B cell (primary cell): ENCODE measurements at regions not wholly inside any gene's neighbourhood (a gene's known extent, or its start where the extent isn't known, plus 50 kb on each side); places are given as distances from the start of the nearest gene placed in this dataset.

Experiments used
- ATAC-seq: fragments of 200-7000 bp; cut with Tn5 transposase; one replicate; pipeline ENCODE4 v1.10.0; 2021; ENCODE audit warnings: low read depth, mild to moderate bottlenecking, moderate number of reproducible peaks, moderate library complexity
- CTCF ChIA-PET: fragments of 350-600 bp; sonication (Branson Sonifier 250); formaldehyde crosslinking; loops from one replicate; lab custom pipeline; 2021; ENCODE audit warnings: antibody characterized with exemption, inconsistent platforms; lab: Charles Lee
- POLR2A ChIA-PET: fragments of 350-600 bp; sonication (Branson Sonifier 250); formaldehyde crosslinking; loops from one replicate; lab custom pipeline; 2021; ENCODE audit warnings: antibody characterized with exemption; lab: Charles Lee
- DNase-seq: peaks from one replicate; pipeline ENCODE4 v3.0.0; 2013
- H2AFZ ChIP-seq: 2 replicates; pipeline ENCODE4 v1.6.1; 2012; ENCODE audit warnings: mild to moderate bottlenecking, low read depth, low read length; ENCODE audit not compliant: insufficient read depth, poor library complexity, severe bottlenecking
- H3K27ac ChIP-seq, 2 donors: 1 replicate in 1 of 2; 2 replicates in 1 of 2; pipeline ENCODE4 v1.5.1; 2012 to 2013; ENCODE audit warnings: low read length in 2 of 2, mild to moderate bottlenecking in 2 of 2, moderate library complexity in 1 of 2
- H3K27me3 ChIP-seq, 4 experiments: fragments of 200-600 bp in 1 of 4; sonication (generic) in 1 of 4; replicated peaks in 1 of 4; 1 replicate in 2 of 4; 2 replicates in 2 of 4; pipeline versions ENCODE4 v1.6.1 to v1.7.0; 2013 to 2016; ENCODE audit warnings: low read length in 3 of 4, mild to moderate bottlenecking in 2 of 4, mixed read lengths in 1 of 4, moderate library complexity in 1 of 4; ENCODE audit not compliant: insufficient read depth in 4 of 4, control insufficient read depth in 3 of 4; ENCODE audit errors: control extremely low read depth in 1 of 4
- H3K36me3 ChIP-seq, 2 experiments: replicated peaks in 1 of 2; 1 replicate in 1 of 2; 2 replicates in 1 of 2; pipeline versions ENCODE4 v1.6.1 to v1.7.1; 2013; ENCODE audit warnings: low read length in 1 of 2; ENCODE audit not compliant: insufficient read depth in 2 of 2, control insufficient read depth in 1 of 2; ENCODE audit errors: control extremely low read depth in 1 of 2, extremely low read depth in 1 of 2
- H3K4me1 ChIP-seq, 2 donors: fragments of 200-600 bp in 1 of 2; sonication (generic) in 1 of 2; 1 replicate in 1 of 2; 2 replicates in 1 of 2; pipeline versions ENCODE4 v1.5.1 to v1.6.1; 2013 to 2017; ENCODE audit warnings: low read length in 2 of 2; ENCODE audit not compliant: control insufficient read depth in 2 of 2, insufficient read depth in 2 of 2
- H3K4me2 ChIP-seq: replicated peaks from 2 replicates; pipeline ENCODE3; 2012; ENCODE audit warnings: mild to moderate bottlenecking, low read depth, low read length; ENCODE audit not compliant: poor library complexity, severe bottlenecking
- H3K4me3 ChIP-seq, 5 experiments: fragments of 200-600 bp in 1 of 5; sonication (generic) in 1 of 5; 1 replicate in 3 of 5; 2 replicates in 2 of 5; pipeline versions ENCODE4 v1.5.1 to v1.7.0; 2011 to 2016; ENCODE audit warnings: low read length in 4 of 5, mild to moderate bottlenecking in 4 of 5, low read depth in 2 of 5, control low read depth in 1 of 5, moderate library complexity in 1 of 5; ENCODE audit not compliant: insufficient read depth in 1 of 5; ENCODE audit errors: control extremely low read depth in 1 of 5, extremely low read depth in 1 of 5
- H3K79me2 ChIP-seq: fragments of 200-600 bp; sonication (generic); one replicate; pipeline ENCODE4 v1.6.0; 2016; ENCODE audit warnings: low read length; ENCODE audit not compliant: control insufficient read depth, insufficient read depth
- H3K9ac ChIP-seq: fragments of 200-600 bp; sonication (generic); 2 replicates; pipeline ENCODE4 v1.6.1; 2017; ENCODE audit warnings: mild to moderate bottlenecking, low read length, moderate library complexity
- H3K9me3 ChIP-seq, 3 donors: one replicate each; pipeline versions ENCODE4 v1.6.1 to v1.7.1; 2013; ENCODE audit warnings: low read length in 2 of 3; ENCODE audit not compliant: control insufficient read depth in 2 of 3, insufficient read depth in 1 of 3; ENCODE audit errors: control extremely low read depth in 1 of 3
- H4K20me1 ChIP-seq: 2 replicates; pipeline ENCODE4 v1.6.0; 2012; ENCODE audit warnings: mild to moderate bottlenecking, low read length; ENCODE audit not compliant: insufficient read depth, control insufficient read depth, poor library complexity, severe bottlenecking
- H3K27ac Mint-ChIP-seq: one replicate; pipeline ENCODE4 v1.8.0; 2021; ENCODE audit warnings: mixed read lengths
- H3K27me3 Mint-ChIP-seq: one replicate; pipeline ENCODE4 v1.8.0; 2021; ENCODE audit warnings: mixed read lengths
- H3K4me1 Mint-ChIP-seq: one replicate; pipeline ENCODE4 v1.8.0; 2021; ENCODE audit warnings: mixed read lengths
- H3K4me3 Mint-ChIP-seq: one replicate; pipeline ENCODE4 v1.8.0; 2021; ENCODE audit warnings: mixed read lengths
- H3K9me3 Mint-ChIP-seq: one replicate; pipeline ENCODE4 v1.8.0; 2022; ENCODE audit warnings: mixed read lengths; ENCODE audit not compliant: insufficient read depth
- CTCF ChIP-seq: fragments of 200-600 bp; IDR thresholded peaks from one replicate; pipeline ENCODE4 v1.8.0; 2022; ENCODE audit warnings: antibody characterized with exemption, mild to moderate bottlenecking
- EZH2 ChIP-seq: IDR thresholded peaks from 2 replicates; pipeline ENCODE4 v1.6.1; 2012; ENCODE audit warnings: borderline replicate concordance, low read depth, mild to moderate bottlenecking, moderate library complexity, low read length; ENCODE audit not compliant: insufficient read depth, poor library complexity, severe bottlenecking
- WGBS: methylation state at CpG from one replicate; pipeline ENCODE4 v1.1.5; 2013; ENCODE audit warnings: missing lambda C conversion rate; ENCODE audit not compliant: insufficient coverage; 5-methylcytosine and 5-hydroxymethylcytosine counted together
- intact Hi-C: fragments of 100-400 bp; cut with micrococcal nuclease; formaldehyde crosslinking; loops from one replicate; pipeline ENCODE4 v1.10.0; 2022

GRCh38 chr2:84040281-84040680 lies 418.8 kb downstream of the SUCLG1 start:
- H3K4me2 ChIP-seq = no peak overlapping the region
- POLR2A ChIA-PET = no interaction called here
- no peak overlapping the region for H2AFZ ChIP-seq
- no peaks in the 10 kb centered on the region for H3K79me2 ChIP-seq
- TF ChIP-seq CTCF = no peak
- no peak for TF ChIP-seq EZH2
- intact Hi-C loops = no loop called here
- no peak overlapping the region for H3K4me3 ChIP-seq
- H4K20me1 ChIP-seq = no peaks in the 10 kb centered on the region
- no peak overlapping the region for H3K9ac ChIP-seq
- peaks cover 0 to 3% (median 0%) of the 10 kb centered on the region in 3 donors for H3K9me3 ChIP-seq
- H3K27ac ChIP-seq = no peak overlapping the region
- H3K27me3 ChIP-seq = peaks cover 0 to 3% (median 0%) of the 10 kb centered on the region in 4 experiments
- Mint-ChIP-seq H3K27me3 (no peaks in the 10 kb centered on the region), H3K4me1 (no peaks in the 10 kb centered on the region), H3K27ac (no peak overlapping the region), H3K9me3 (no peaks in the 10 kb centered on the region), H3K4me3 (no peak overlapping the region)
- CTCF ChIA-PET = no interaction called here
- 91% methylated on average over 13 of the region's 13 CpGs for WGBS
- no peak for DNase-seq
- no peak for ATAC-seq
- no peaks in the 10 kb centered on the region for H3K36me3 ChIP-seq
- H3K4me1 ChIP-seq = no peaks in the 10 kb centered on the region

- Histone ChIP-seq H3K4me3 (no peak overlapping the region), H3K27ac (no peak overlapping the region), H3K36me3 (no peaks in the 10 kb centered on the region), H3K9ac (no peak overlapping the region), H3K9me3 (peaks cover 0 to 3% (median 0%) of the 10 kb centered on the region in 3 donors), H3K27me3 (peaks cover 0 to 3% (median 0%) of the 10 kb centered on the region in 4 experiments), H2AFZ (no peak overlapping the region), H3K4me2 (no peak overlapping the region), H4K20me1 (no peaks in the 10 kb centered on the region), H3K4me1 (no peaks in the 10 kb centered on the region), H3K79me2 (no peaks in the 10 kb centered on the region)
- no peak overlapping the region for H3K27ac Mint-ChIP-seq
- no peak overlapping the region for H3K4me3 Mint-ChIP-seq
- no peaks in the 10 kb centered on the region for H3K27me3 Mint-ChIP-seq
- ChIA-PET CTCF (no interaction called here), POLR2A (no interaction called here)
- TF ChIP-seq CTCF (no peak), EZH2 (no peak)
- ATAC-seq = no peak
- 7% methylated on average over 2 of the region's 2 CpGs for WGBS
- intact Hi-C loops = no loop called here
- no peak for DNase-seq
- no peaks in the 10 kb centered on the region for H3K9me3 Mint-ChIP-seq
- H3K4me1 Mint-ChIP-seq = no peaks in the 10 kb centered on the region
Observed at GRCh38 chr2:84038866-84039265, 420.2 kb downstream of the SUCLG1 start.
